ENCODE measurements at regions not wholly inside any gene's neighbourhood (a gene's known extent, or its start where the extent isn't known, plus 50 kb on each side); places are given as distances from the start of the nearest gene placed in this dataset.

- in situ Hi-C loops (cut with MboI; ENCODE audit: low sequenced_read_pairs) = loop anchor here (25.0 kb wide), 1 partner anchor 477 kb away; no protein-coding TSS in a partner anchor
These were observed 139.8 kb upstream of the ERCC6L2 start for GRCh38 chr9:95735701-95736100.

- in situ Hi-C loops (cut with MboI; ENCODE audit: low sequenced_read_pairs) = loop anchor here (25.0 kb wide), 1 partner anchor 478 kb away; no protein-coding TSS in a partner anchor
These were observed 141.5 kb upstream of the ERCC6L2 start for GRCh38 chr9:95733741-95734666.

- in situ Hi-C loops (cut with MboI; ENCODE audit: low sequenced_read_pairs) = loop anchor here (25.0 kb wide), 1 partner anchor 479 kb away; no protein-coding TSS in a partner anchor
These were observed 142.4 kb upstream of the ERCC6L2 start for GRCh38 chr9:95732802-95733688.

DNA sequence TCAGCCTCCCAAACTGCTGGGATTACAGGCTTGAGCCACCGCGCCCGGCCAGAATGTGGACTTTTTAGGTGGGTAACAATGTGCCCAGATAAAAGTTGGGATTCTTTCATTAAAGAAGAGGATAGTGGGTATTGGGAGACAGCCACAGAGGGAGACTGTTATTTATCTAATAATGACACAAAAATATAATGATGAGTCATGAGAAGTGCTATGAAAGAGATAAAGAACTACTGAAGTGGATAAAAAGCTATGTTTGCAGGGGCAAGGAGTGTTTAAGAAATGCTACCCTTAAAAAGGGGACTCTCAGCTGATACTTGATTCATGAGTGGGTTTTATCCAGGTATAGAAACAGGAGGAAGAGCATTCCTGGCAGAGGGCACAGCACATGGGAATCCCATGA, 143.6 kb upstream of the ERCC6L2 start:
- in situ Hi-C loops (cut with MboI; ENCODE audit: low sequenced_read_pairs) = loop anchor here (25.0 kb wide), 1 partner anchor 480 kb away; no protein-coding TSS in a partner anchor

- in situ Hi-C loops (cut with MboI; ENCODE audit: low sequenced_read_pairs) = loop anchor here (25.0 kb wide), 1 partner anchor 482 kb away; no protein-coding TSS in a partner anchor
These were observed 145.7 kb upstream of the ERCC6L2 start for GRCh38 chr9:95729669-95730368.

- in situ Hi-C loops (cut with MboI; ENCODE audit: low sequenced_read_pairs) = loop anchor here (25.0 kb wide), 1 partner anchor 483 kb away; no protein-coding TSS in a partner anchor
These were observed 146.4 kb upstream of the ERCC6L2 start for GRCh38 chr9:95729046-95729445.

DNA sequence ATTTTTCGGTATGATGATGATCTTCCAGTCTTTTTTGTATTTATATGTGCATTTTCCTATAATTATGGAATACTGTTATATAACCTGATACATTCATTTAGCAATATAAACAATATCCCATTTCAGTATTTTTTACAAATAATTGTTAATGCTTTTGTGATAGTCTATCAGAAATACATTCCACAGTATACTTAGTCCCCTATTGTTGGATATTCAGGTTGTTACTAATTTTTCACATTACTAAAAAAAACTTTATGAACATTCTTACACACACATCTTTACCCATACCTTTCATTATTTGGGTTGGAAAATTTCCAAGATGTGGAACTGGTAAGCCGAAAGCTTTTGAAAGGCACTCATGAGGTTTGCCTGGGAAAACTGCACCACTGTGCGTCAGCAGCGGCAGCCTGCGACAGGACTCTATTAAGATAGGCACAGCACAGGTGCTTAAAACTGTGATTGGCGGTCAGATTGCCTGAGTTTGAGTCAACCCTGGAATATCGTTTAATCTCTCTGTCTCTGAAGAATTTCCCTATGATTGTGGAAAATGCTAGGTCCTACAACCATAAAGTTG, 147.5 kb upstream of the ERCC6L2 start:
- in situ Hi-C loops (cut with MboI; ENCODE audit: low sequenced_read_pairs) = loop anchor here (25.0 kb wide), 1 partner anchor 484 kb away; no protein-coding TSS in a partner anchor

- in situ Hi-C loops (cut with MboI; ENCODE audit: low sequenced_read_pairs) = loop anchor here (25.0 kb wide), 1 partner anchor 486 kb away; no protein-coding TSS in a partner anchor
These were observed 148.7 kb upstream of the ERCC6L2 start for GRCh38 chr9:95726756-95727155.

GRCh38 chr9:95725045-95725444, 150.4 kb upstream of the ERCC6L2 start:
- in situ Hi-C loops (cut with MboI; ENCODE audit: low sequenced_read_pairs) = loop anchor here (25.0 kb wide), 1 partner anchor 487 kb away; no protein-coding TSS in a partner anchor

GRCh38 chr9:95724253-95724991, 151.1 kb upstream of the ERCC6L2 start:
- in situ Hi-C loops (cut with MboI; ENCODE audit: low sequenced_read_pairs) = no loop called here

- in situ Hi-C loops (cut with MboI; ENCODE audit: low sequenced_read_pairs) = no loop called here
These were observed 153.3 kb upstream of the ERCC6L2 start for GRCh38 chr9:95722141-95722540.

- in situ Hi-C loops (cut with MboI; ENCODE audit: low sequenced_read_pairs) = no loop called here
These were observed 154.4 kb upstream of the ERCC6L2 start for GRCh38 chr9:95721061-95721531.

GRCh38 chr9:95720496-95720895, 155.0 kb upstream of the ERCC6L2 start:
- in situ Hi-C loops (cut with MboI; ENCODE audit: low sequenced_read_pairs) = no loop called here

DNA sequence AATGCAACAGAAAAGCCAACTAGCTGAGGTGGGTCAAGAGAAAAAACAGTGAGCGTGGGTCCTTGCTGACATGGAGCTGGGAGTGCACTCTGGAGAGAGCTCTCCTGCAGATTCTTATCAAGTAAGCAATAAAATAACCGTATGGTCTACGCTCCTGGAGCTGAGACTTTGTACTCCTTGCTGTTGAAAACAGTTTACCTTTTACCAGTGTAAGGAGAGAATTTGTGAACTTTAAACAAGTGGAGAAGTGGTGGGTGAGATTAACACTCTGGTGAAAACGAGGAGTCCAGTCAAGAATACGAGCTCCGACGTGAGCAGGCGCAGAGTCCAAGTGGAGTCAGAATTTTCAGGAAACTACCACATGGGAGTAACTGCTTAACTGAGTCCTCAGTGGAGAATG, 156.1 kb upstream of the ERCC6L2 start:
- in situ Hi-C loops (cut with MboI; ENCODE audit: low sequenced_read_pairs) = no loop called here

DNA sequence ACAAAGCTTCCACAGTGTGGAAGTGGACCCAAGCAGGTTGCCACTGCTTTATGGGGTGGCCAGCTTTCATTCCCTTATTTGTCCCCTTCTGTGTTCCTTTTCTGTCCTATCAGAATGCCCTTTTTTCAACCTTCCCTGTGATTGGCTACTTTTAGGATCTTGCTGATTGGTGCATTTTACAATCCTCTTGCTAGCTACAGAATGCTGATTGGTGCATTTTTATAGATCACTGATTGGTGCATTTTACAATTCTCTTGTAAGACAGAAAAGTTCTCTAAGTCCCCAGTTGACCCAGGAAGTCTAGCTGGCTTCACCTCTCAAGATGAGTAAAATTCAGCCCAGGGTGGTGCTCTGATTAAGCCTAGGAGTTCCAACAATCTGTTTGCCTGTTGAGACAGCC, 157.2 kb upstream of the ERCC6L2 start:
- in situ Hi-C loops (cut with MboI; ENCODE audit: low sequenced_read_pairs) = no loop called here

GRCh38 chr9:95715868-95716435, 159.5 kb upstream of the ERCC6L2 start:
- in situ Hi-C loops (cut with MboI; ENCODE audit: low sequenced_read_pairs) = no loop called here

DNA sequence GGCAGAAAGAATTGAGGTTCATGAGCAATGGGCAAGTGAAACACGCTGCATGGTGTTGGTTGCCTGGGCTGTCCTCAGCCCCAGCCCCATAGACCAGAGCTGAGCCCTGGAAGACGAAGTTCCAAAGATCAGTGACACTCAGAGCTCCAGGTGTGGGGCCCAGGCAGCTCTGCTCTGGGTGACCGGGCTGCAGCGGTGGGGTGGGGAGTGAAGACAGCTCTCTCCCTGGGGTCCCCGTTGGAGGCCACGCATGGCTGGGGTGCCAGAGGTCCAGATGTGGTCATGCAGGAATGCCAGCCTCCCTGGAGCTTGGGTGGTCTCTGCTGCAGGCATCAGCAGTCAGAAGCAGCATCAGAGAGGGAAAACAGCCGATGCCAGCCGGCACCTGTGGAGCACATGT, 165.0 kb upstream of the ERCC6L2 start:
- in situ Hi-C loops (cut with MboI; ENCODE audit: low sequenced_read_pairs) = no loop called here

GRCh38 chr9:95696701-95697100, 178.8 kb upstream of the ERCC6L2 start:
- in situ Hi-C loops (cut with MboI; ENCODE audit: low sequenced_read_pairs) = no loop called here

DNA sequence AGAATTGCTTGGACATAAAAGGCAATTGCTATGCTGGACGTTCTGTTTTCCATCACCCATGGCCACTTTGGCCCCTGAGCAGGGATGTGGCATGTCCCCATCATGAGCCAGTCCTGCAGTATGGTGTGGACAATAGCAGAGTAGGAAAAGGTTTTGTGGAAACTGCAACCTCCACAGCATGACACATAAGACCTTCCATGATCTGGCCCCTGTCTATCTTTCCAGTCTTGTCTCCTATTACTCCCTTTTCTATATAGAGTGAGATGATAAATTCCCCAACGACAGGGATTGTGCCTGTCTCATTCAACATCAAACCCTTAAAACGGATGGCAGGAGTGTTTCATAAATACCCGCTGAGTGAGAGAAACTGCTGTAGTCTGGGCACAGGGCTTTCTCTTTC, 174.7 kb upstream of the PTCH1 start:
- in situ Hi-C loops (cut with MboI; ENCODE audit: low sequenced_read_pairs) = no loop called here
